ENCODE measurements at regions not wholly inside any gene's neighbourhood (a gene's known extent, or its start where the extent isn't known, plus 50 kb on each side); places are given as distances from the start of the nearest gene placed in this dataset.

GRCh38 chr13:67763384-67763783, 533.2 kb upstream of the PCDH9 start:
- Histone ChIP-seq H3K9me3 (ENCODE audit: low read depth, low read length, poor library complexity, severe bottlenecking) (no peaks in the 10 kb centered on the region), H3K27ac (ENCODE audit: low read depth, low read length, poor library complexity, severe bottlenecking) (no peak overlapping the region), H3K36me3 (ENCODE audit: insufficient read depth, low read length, poor library complexity, severe bottlenecking) (no peaks in the 10 kb centered on the region), H3K27me3 (replicated peaks; ENCODE audit: insufficient read depth, low read depth, low read length, poor library complexity) (no peaks in the 10 kb centered on the region), H3K4me1 (ENCODE audit: insufficient read depth, low read length, poor library complexity, severe bottlenecking) (no peaks in the 10 kb centered on the region), H3K4me3 (ENCODE audit: low read depth, low read length, poor library complexity, severe bottlenecking) (no peak overlapping the region)
- no peak for TF ChIP-seq EZH2 (IDR thresholded peaks at IDR 0.05; ENCODE audit: borderline replicate concordance, low read depth, low read length, poor library complexity, severe bottlenecking)
- no peak for TF ChIP-seq CTCF (conservative IDR thresholded peaks at IDR 0.05; ENCODE audit: low read depth, low read length)
- ChIA-PET POLR2A (ENCODE audit: low non-redundant PET) (no interaction called here), CTCF (no interaction called here)
- BruUV-seq (replicated peaks): no TSS peak
- DNase-seq (ENCODE audit: low spot score): peak; percentile 5
- intact Hi-C loops (cut with micrococcal nuclease; ENCODE audit: unreplicated experiment): no loop called here

- POLR2A ChIA-PET (ENCODE audit: low non-redundant PET): no interaction called here
- intact Hi-C loops (cut with micrococcal nuclease; ENCODE audit: unreplicated experiment): no loop called here
- H3K36me3 ChIP-seq (ENCODE audit: insufficient read depth, low read length, poor library complexity, severe bottlenecking): no peaks in the 10 kb centered on the region
- CTCF ChIA-PET: no interaction called here
- no peak overlapping the region for H3K4me3 ChIP-seq (ENCODE audit: low read depth, low read length, poor library complexity, severe bottlenecking)
- H3K4me1 ChIP-seq (ENCODE audit: insufficient read depth, low read length, poor library complexity, severe bottlenecking): no peaks in the 10 kb centered on the region
- BruUV-seq (replicated peaks): no TSS peak
- no peaks in the 10 kb centered on the region for H3K27me3 ChIP-seq (replicated peaks; ENCODE audit: insufficient read depth, low read depth, low read length, poor library complexity)
- H3K27ac ChIP-seq (ENCODE audit: low read depth, low read length, poor library complexity, severe bottlenecking): no peak overlapping the region
- no peaks in the 10 kb centered on the region for H3K9me3 ChIP-seq (ENCODE audit: low read depth, low read length, poor library complexity, severe bottlenecking)
- no peak for DNase-seq (ENCODE audit: low spot score)
- TF ChIP-seq CTCF (conservative IDR thresholded peaks at IDR 0.05; ENCODE audit: low read depth, low read length) (no peak), EZH2 (IDR thresholded peaks at IDR 0.05; ENCODE audit: borderline replicate concordance, low read depth, low read length, poor library complexity, severe bottlenecking) (no peak)
Observed at GRCh38 chr13:67758975-67759374, 528.8 kb upstream of the PCDH9 start.

GRCh38 chr13:67754012-67754411, 523.9 kb upstream of the PCDH9 start:
- BruUV-seq (replicated peaks): no TSS peak
- ChIA-PET POLR2A (ENCODE audit: low non-redundant PET) (no interaction called here), CTCF (no interaction called here)
- DNase-seq (ENCODE audit: low spot score): no peak
- H3K4me1 ChIP-seq (ENCODE audit: insufficient read depth, low read length, poor library complexity, severe bottlenecking): no peaks in the 10 kb centered on the region
- H3K9me3 ChIP-seq (ENCODE audit: low read depth, low read length, poor library complexity, severe bottlenecking): no peaks in the 10 kb centered on the region
- H3K36me3 ChIP-seq (ENCODE audit: insufficient read depth, low read length, poor library complexity, severe bottlenecking): no peaks in the 10 kb centered on the region
- H3K27ac ChIP-seq (ENCODE audit: low read depth, low read length, poor library complexity, severe bottlenecking): no peak overlapping the region
- intact Hi-C loops (cut with micrococcal nuclease; ENCODE audit: unreplicated experiment): no loop called here
- TF ChIP-seq EZH2 (IDR thresholded peaks at IDR 0.05; ENCODE audit: borderline replicate concordance, low read depth, low read length, poor library complexity, severe bottlenecking) (no peak), CTCF (conservative IDR thresholded peaks at IDR 0.05; ENCODE audit: low read depth, low read length) (no peak)
- no peak overlapping the region for H3K4me3 ChIP-seq (ENCODE audit: low read depth, low read length, poor library complexity, severe bottlenecking)
- no peaks in the 10 kb centered on the region for H3K27me3 ChIP-seq (replicated peaks; ENCODE audit: insufficient read depth, low read depth, low read length, poor library complexity)

All from A673 (cell line).